OCI-M2 (cell line): ENCODE measurements at regions not wholly inside any gene's neighbourhood (a gene's known extent, or its start where the extent isn't known, plus 50 kb on each side); places are given as distances from the start of the nearest gene placed in this dataset.
A peak's percentile ranks its signal among the peaks of the same experiment; 100 is the strongest.

ENCODE experiments used
- DNase-seq: peaks from one replicate; lab custom pipeline; 2025; ENCODE audit not compliant: unreplicated experiment; lab: John Stamatoyannopoulos, UW

DNA sequence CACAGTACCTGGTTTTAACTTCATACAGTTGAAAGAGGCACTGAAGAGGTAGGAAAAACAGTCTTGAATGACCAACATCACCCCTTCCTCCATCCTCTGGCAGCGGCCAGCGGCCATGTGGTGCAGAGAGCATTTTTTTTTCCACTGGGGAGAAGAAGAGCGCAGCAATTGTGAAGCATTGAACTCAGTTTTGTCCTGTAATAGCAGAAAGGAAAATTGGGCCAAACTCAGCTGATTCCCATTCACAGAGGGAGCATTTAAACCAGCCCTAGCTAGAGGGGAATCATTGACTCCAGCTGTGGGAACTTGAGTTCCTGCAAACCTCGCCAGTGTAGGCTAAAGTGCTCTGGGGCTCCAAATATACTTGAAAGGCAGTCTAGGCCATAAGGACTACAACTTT, 316.6 kb upstream of the CHST9 start:
- no peak for DNase-seq

DNA sequence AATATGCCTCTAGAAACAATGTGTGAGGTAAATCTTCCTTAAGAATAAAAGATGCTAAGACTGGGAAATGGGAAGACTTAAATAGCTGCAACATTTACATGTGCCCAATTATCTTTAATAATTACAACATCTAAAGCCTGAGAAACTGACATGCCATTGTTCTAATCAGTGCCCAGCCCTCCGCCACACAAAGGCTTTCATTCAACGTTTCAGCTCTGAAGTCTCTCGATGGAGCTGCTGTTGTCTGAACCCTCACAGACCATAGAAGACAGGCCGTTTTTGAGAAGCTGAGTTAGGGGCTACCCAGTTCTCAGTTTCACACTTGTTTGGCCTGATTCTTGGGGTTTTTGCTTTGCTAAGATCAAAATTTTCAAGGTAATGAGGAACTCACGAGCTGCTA, 315.4 kb upstream of the CHST9 start:
- DNase-seq, result no peak

DNA sequence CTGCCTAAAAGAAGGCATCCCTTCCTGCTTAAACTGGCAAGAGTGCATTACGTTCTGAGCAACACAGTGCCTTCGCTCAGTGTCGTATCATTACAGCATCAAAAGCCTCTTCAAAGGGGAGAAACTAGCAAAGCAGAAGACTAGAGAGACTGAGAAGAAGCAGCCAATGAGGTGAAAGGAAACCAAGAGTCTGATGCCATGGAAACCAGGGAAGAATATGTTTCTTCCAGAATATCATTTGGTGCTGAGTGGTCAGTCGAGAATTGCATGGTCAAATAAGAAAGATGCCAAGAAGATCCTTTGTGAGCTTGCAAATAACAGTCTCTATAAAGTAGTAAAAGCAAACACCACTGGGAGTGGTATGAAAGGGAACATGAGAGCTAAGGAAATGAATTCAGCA, 312.1 kb upstream of the CHST9 start:
- DNase-seq, result no peak

DNA sequence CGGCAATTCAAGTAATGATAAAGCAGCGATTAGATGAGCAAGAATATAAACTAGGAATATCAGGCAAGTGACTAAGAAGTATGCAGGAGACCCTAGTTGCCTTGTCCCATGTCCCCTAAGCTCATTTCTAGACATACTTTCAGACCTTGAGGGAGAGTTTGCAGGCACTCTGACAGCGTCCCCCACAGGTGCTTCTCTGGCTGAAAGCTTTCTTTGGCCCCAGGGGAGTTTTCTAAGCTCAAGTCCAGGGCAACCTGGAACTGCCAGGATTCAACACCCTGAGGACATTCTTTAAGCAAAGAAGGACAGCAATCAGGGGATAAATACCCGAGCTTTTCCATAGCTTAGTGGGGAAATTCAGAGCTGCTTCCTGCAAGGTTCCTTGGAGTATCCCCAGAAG, 308.1 kb upstream of the CHST9 start:
- no peak for DNase-seq

DNA sequence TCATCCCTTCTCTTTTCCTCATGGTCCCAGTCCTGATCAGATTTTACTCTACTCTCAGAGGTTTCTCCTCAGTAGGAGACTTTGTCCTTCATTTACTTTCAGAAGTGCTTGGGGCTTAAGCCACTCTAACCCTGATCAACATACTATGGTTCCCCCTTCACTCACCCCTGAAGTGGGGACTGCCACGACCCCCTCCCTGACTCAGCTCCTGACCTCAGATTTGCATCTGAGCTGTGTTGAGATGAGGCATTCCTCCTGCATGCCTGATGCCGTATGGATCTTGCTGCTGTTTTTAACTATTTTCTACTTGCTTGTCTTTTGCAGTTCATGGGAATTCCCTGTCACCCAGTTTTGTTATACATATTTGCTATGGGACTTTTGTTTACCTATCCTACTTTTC, 306.7 kb upstream of the CHST9 start:
- no peak for DNase-seq

DNA sequence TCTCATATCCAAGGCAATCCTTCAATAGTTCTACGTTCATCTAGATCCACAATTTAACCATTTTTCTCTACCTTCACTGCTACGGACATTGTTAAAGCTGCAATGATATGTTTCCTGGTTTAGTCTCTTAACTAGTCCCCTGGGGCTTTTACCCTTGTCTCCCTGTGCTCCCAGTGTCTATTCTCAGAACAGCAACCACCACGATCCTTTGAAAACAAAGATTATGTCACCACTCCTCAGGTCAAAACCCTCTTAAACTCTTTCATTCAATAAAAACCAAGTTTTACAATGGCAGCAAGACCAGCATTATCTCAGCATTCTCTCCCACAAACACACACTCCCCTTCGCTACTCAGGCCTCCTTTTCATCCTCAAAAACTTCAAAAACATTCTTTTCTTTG, 298.2 kb upstream of the CHST9 start:
- DNase-seq, result no peak

- DNase-seq, result no peak
Observed at GRCh38 chr18:27478459-27478858, 293.4 kb upstream of the CHST9 start.

- DNase-seq, result no peak
Observed at GRCh38 chr18:27473318-27473717, 288.2 kb upstream of the CHST9 start.

DNA sequence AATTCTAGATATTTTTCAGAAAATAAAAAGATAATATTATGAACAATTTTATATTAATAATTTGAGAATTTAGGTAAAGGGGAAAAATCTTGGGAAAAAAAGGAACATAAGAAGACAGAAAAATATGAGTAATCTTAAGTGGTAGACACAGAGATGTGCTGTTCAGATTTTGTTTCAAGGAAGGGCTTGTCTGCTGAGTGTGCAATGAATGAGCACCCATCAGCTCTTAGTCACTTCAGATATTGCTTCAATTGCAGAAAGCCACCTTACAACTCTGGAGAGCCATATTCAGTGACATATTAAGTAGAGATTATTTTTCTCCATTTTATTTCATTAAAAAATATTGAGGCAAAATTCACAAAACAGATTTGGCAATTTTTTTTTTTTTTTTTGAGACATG, 282.0 kb upstream of the CHST9 start:
- DNase-seq, result no peak

GRCh38 chr18:27461957-27462356, 276.8 kb upstream of the CHST9 start:
- peak; percentile 15 for DNase-seq

DNA sequence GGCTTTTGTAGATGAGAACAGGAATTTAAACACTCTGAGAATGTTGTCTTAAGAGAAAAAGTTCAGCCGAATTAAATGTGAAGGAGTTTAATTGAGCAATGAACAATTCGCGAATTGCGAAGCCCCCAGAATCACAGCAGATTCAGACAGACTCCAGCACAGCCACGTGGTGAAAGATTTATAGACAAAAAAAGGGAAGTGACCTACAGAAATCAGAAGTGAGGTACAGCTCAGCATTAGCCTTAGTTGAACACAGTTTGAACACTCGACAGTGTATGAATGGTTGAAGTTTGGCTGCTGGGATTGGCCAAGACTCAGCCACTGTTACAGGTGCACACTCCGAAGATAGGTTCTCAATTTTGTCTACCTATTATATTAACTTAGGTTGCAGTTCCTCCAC, 264.0 kb upstream of the CHST9 start:
- no peak for DNase-seq

DNA sequence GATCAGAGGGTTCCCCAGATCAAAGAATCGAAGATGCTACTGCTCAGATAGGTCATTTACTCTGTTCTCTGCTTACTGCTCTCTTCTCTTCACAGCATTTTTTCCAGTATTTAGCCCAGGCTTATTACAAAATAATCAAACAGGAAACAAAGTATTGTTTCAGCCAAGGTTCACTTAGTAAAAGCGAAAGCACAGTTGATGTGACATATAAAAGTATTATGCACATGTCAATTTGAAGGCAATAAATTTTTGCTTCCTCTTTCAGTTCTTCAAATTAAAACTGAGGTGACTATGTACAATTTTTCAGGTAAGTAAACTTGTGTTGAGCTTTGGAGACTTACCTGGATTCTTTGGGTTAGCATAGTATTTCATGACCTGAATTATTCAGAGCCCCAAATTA, 262.8 kb upstream of the CHST9 start:
- DNase-seq, result no peak

- no peak for DNase-seq
Observed at GRCh38 chr18:27447451-27447881, 262.4 kb upstream of the CHST9 start.

DNA sequence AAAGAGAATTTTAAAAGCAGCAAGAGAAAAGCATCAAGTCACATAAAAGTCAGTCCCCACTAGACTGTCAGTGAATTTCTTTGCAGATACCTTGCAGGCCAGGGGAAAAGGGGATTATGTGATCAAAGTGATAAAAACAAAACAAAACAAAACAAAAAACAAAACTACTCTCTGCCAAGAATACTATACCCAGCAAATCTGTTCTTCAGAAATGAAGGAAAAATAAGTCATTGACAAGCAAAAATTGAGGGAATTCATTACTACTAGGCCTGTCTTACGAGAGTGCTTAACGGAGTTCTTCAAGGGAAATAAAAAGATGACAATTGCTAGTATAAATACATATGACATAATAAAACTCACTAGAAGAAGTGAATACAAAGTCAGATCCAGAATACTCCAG, 245.5 kb upstream of the CHST9 start:
- no peak for DNase-seq

GRCh38 chr18:27428716-27429475, 243.8 kb upstream of the CHST9 start:
- no peak for DNase-seq

- no peak for DNase-seq
Observed at GRCh38 chr18:27428120-27428519, 243.0 kb upstream of the CHST9 start.

GRCh38 chr18:27423581-27423980, 238.5 kb upstream of the CHST9 start:
- no peak for DNase-seq

GRCh38 chr18:27419646-27420045, 234.5 kb upstream of the CHST9 start:
- DNase-seq, result no peak

GRCh38 chr18:27415495-27415894, 230.4 kb upstream of the CHST9 start:
- no peak for DNase-seq

- DNase-seq, result no peak
Observed at GRCh38 chr18:27414682-27415081, 229.6 kb upstream of the CHST9 start.

DNA sequence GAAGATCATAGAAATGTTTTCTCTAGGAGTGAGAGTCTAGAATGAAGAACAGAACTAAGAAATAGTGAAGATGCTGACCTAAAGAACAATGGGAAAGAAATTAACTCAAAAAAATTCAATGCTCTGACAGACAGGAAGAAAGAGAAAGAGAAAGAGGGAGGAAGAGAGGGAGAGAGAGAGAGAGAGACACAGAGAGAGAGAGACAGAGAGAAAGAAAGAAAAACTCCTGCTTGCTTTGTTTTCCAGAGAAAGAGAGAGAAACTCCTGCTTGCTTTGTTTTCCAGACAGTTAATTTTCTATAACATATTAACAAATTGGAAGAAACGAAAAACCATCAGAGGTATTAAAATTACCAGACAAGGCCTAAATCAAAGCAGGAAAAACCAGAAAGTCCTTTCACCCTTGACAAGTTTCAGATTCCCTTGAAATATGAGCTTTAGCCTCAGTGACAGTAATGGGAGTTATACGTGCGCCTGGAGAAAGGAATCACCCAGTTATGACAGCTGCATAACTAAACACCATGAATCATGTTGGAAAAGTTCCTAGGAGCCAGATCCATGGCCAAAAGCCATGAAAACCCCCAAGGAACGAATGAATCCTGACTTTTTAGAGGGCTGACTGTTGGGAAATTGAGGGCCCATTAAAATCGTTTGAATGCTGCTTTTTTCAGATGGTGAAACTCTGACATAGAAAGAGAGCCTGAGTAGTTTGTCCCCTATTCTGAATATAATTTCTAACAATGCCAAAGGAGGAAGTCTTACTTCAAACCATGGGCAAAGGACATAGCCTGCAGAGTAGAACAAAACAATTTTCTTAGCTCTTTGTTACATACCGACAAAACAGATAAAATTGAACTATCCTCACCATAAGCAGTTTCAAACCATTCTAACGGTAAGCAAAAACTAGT, 228.6 kb upstream of the CHST9 start:
- no peak for DNase-seq

- no peak for DNase-seq
Observed at GRCh38 chr18:27412556-27412955, 227.4 kb upstream of the CHST9 start.
